NCI-H1694 treated with DMSO at 0.1 percent for 48 hours (cell line): ENCODE measurements at regions not wholly inside any gene's neighbourhood (a gene's known extent, or its start where the extent isn't known, plus 50 kb on each side); places are given as distances from the start of the nearest gene placed in this dataset.
"Not testable (repeated sequence)": the region's sequence is repeated elsewhere in the genome, so short reads cannot be mapped to it uniquely, and the experiment has no call there.

Source experiments
- DNase-seq: peaks from one replicate; lab custom pipeline; 2025; lab: John Stamatoyannopoulos, UW

- DNase-seq: no peak
These were observed 213.8 kb downstream of the BCAS1 start for GRCh38 chr20:53856300-53857295.

- DNase-seq: no peak
These were observed 214.7 kb downstream of the BCAS1 start for GRCh38 chr20:53855733-53856132.

GRCh38 chr20:53854609-53854926 lies 215.8 kb downstream of the BCAS1 start:
- DNase-seq: not testable (repeated sequence)

- no peak for DNase-seq
These were observed 217.2 kb downstream of the BCAS1 start for GRCh38 chr20:53853111-53853713.

- no peak for DNase-seq
These were observed 217.7 kb downstream of the BCAS1 start for GRCh38 chr20:53852691-53853090.

GRCh38 chr20:53852014-53852413 lies 218.4 kb downstream of the BCAS1 start:
- no peak for DNase-seq

GRCh38 chr20:53850319-53850718 lies 220.1 kb downstream of the BCAS1 start:
- DNase-seq: no peak

- no peak for DNase-seq
These were observed 220.8 kb downstream of the BCAS1 start for GRCh38 chr20:53849471-53850059.

- DNase-seq: no peak
These were observed 222.1 kb downstream of the BCAS1 start for GRCh38 chr20:53848304-53848703.

GRCh38 chr20:53847837-53848170 lies 222.6 kb downstream of the BCAS1 start:
- DNase-seq: no peak

- no peak for DNase-seq
These were observed 223.1 kb downstream of the BCAS1 start for GRCh38 chr20:53847139-53847836.

- no peak for DNase-seq
These were observed 223.8 kb downstream of the BCAS1 start for GRCh38 chr20:53846640-53847039.

- no peak for DNase-seq
These were observed 224.4 kb downstream of the BCAS1 start for GRCh38 chr20:53845980-53846379.

GRCh38 chr20:53844259-53844658 lies 226.1 kb downstream of the BCAS1 start:
- DNase-seq: no peak

GRCh38 chr20:53843645-53844044 lies 226.7 kb downstream of the BCAS1 start:
- no peak for DNase-seq

- no peak for DNase-seq
These were observed 227.9 kb downstream of the BCAS1 start for GRCh38 chr20:53842301-53843099.

- no peak for DNase-seq
These were observed 228.7 kb downstream of the BCAS1 start for GRCh38 chr20:53841741-53842140.

GRCh38 chr20:53840532-53840931 lies 229.9 kb downstream of the BCAS1 start:
- DNase-seq: no peak

- no peak for DNase-seq
These were observed 230.8 kb downstream of the BCAS1 start for GRCh38 chr20:53839423-53840176.

GRCh38 chr20:53838311-53838868 lies 232.0 kb downstream of the BCAS1 start:
- DNase-seq: no peak
